ENCODE measurements at regions not wholly inside any gene's neighbourhood (a gene's known extent, or its start where the extent isn't known, plus 50 kb on each side); places are given as distances from the start of the nearest gene placed in this dataset.
A peak's percentile ranks its signal among the peaks of the same experiment; 100 is the strongest.

- no peak for DNase-seq
Measured at GRCh38 chr10:91150631-91151030, 69.8 kb upstream of the PCGF5 start.

- DNase-seq = no peak
Measured at GRCh38 chr10:91153508-91153907, 67.0 kb upstream of the PCGF5 start.

GRCh38 chr10:91154842-91155241 is 65.6 kb upstream of the PCGF5 start:
- no peak for DNase-seq

GRCh38 chr10:91156196-91156595 is 64.3 kb upstream of the PCGF5 start:
- DNase-seq = no peak

- no peak for DNase-seq
Measured at GRCh38 chr10:91159254-91159783, 61.1 kb upstream of the PCGF5 start.

- DNase-seq = no peak
Measured at GRCh38 chr10:91162050-91162494, 58.4 kb upstream of the PCGF5 start.

GRCh38 chr10:91162495-91163268 is 57.8 kb upstream of the PCGF5 start:
- peak; percentile 35 for DNase-seq

- peak; percentile 57 for DNase-seq
Measured at GRCh38 chr10:91163269-91163868, 57.1 kb upstream of the PCGF5 start.

- DNase-seq = no peak
Measured at GRCh38 chr10:91163869-91164474, 56.5 kb upstream of the PCGF5 start.

- DNase-seq = no peak
Measured at GRCh38 chr10:91164520-91165065, 55.9 kb upstream of the PCGF5 start.

- no peak for DNase-seq
Measured at GRCh38 chr10:91167406-91167805, 53.1 kb upstream of the PCGF5 start.

GRCh38 chr10:91170418-91170817 is 50.0 kb upstream of the PCGF5 start:
- DNase-seq = no peak
